ENCODE measurements at regions not wholly inside any gene's neighbourhood (a gene's known extent, or its start where the extent isn't known, plus 50 kb on each side); places are given as distances from the start of the nearest gene placed in this dataset.

- intact Hi-C loops (cut with DNase I; ENCODE audit: low total_unique reads) = no loop called here
- no peak overlapping the region for H3K4me3 ChIP-seq (ENCODE audit: low read depth, poor library complexity, severe bottlenecking)
- TF ChIP-seq POLR2A (IDR thresholded peaks at IDR 0.05) (no peak), CTCF (IDR thresholded peaks at IDR 0.05) (no peak)
- no peak for DNase-seq (ENCODE audit: low spot score in 2 of 2)
Measured at GRCh38 chr3:168659015-168659414, 563.3 kb upstream of the GOLIM4 start.

- WGBS, 2 donors = 45 to 46% methylated on average over 1 of the region's 1 CpG
- no peak for DNase-seq (ENCODE audit: low spot score in 2 of 2)
- intact Hi-C loops (cut with DNase I; ENCODE audit: low total_unique reads) = no loop called here
- no peak overlapping the region for H3K4me3 ChIP-seq (ENCODE audit: low read depth, poor library complexity, severe bottlenecking)
- no peak for TF ChIP-seq POLR2A (IDR thresholded peaks at IDR 0.05)
- no peak for TF ChIP-seq CTCF (IDR thresholded peaks at IDR 0.05)
Measured at GRCh38 chr3:168655611-168656010, 559.9 kb upstream of the GOLIM4 start.

GRCh38 chr3:168654700-168655099 lies 559.0 kb upstream of the GOLIM4 start:
- WGBS, 2 donors = 51 to 57% methylated on average over 2 of the region's 2 CpGs
- TF ChIP-seq POLR2A (IDR thresholded peaks at IDR 0.05) (no peak), CTCF (IDR thresholded peaks at IDR 0.05) (no peak)
- intact Hi-C loops (cut with DNase I; ENCODE audit: low total_unique reads) = no loop called here
- H3K4me3 ChIP-seq (ENCODE audit: low read depth, poor library complexity, severe bottlenecking) = no peak overlapping the region
- DNase-seq (ENCODE audit: low spot score in 2 of 2) = no peak

- H3K4me3 ChIP-seq (ENCODE audit: low read depth, poor library complexity, severe bottlenecking) = no peak overlapping the region
- intact Hi-C loops (cut with DNase I; ENCODE audit: low total_unique reads) = no loop called here
- DNase-seq (ENCODE audit: low spot score in 2 of 2) = no peak
- no peak for TF ChIP-seq POLR2A (IDR thresholded peaks at IDR 0.05)
- no peak for TF ChIP-seq CTCF (IDR thresholded peaks at IDR 0.05)
- WGBS, 2 donors = 4 to 15% methylated on average over 1 of the region's 1 CpG
Measured at GRCh38 chr3:168653255-168653654, 557.5 kb upstream of the GOLIM4 start.

- no peak for DNase-seq (ENCODE audit: low spot score in 2 of 2)
- TF ChIP-seq CTCF (IDR thresholded peaks at IDR 0.05) (no peak), POLR2A (IDR thresholded peaks at IDR 0.05) (no peak)
- no peak overlapping the region for H3K4me3 ChIP-seq (ENCODE audit: low read depth, poor library complexity, severe bottlenecking)
- intact Hi-C loops (cut with DNase I; ENCODE audit: low total_unique reads) = no loop called here
- 87 to 90% methylated on average over 3 of the region's 3 CpGs for WGBS, 2 donors
Measured at GRCh38 chr3:168648321-168648720, 552.6 kb upstream of the GOLIM4 start.

- TF ChIP-seq POLR2A (IDR thresholded peaks at IDR 0.05) = no peak
- TF ChIP-seq CTCF (IDR thresholded peaks at IDR 0.05) = no peak
- no peak for DNase-seq (ENCODE audit: low spot score in 2 of 2)
- intact Hi-C loops (cut with DNase I; ENCODE audit: low total_unique reads) = no loop called here
- no peak overlapping the region for H3K4me3 ChIP-seq (ENCODE audit: low read depth, poor library complexity, severe bottlenecking)
Measured at GRCh38 chr3:168647582-168647981, 551.9 kb upstream of the GOLIM4 start.
